NB4 (cell line): ENCODE measurements at regions not wholly inside any gene's neighbourhood (a gene's known extent, or its start where the extent isn't known, plus 50 kb on each side); places are given as distances from the start of the nearest gene placed in this dataset.

Experiments used
- MYC ChIP-seq: IDR thresholded peaks from 2 replicates; pipeline ENCODE4 v1.6.1; 2011; ENCODE audit warnings: low read depth, low read length
- POLR2A ChIP-seq: IDR thresholded peaks from 2 replicates; pipeline ENCODE4 v1.6.1; 2011; ENCODE audit warnings: mild to moderate bottlenecking; ENCODE audit not compliant: insufficient read length; ENCODE audit errors: extremely low read depth
- TF ChIP-seq, protein P1 (sequence below): IDR thresholded peaks from one replicate; pipeline ENCODE4 v1.5.1; 2012; ENCODE audit warnings: low read depth, low read length

GRCh38 chr1:208921259-208921658 lies 662.3 kb upstream of the CAMK1G start:
- TF ChIP-seq, protein P1, sequence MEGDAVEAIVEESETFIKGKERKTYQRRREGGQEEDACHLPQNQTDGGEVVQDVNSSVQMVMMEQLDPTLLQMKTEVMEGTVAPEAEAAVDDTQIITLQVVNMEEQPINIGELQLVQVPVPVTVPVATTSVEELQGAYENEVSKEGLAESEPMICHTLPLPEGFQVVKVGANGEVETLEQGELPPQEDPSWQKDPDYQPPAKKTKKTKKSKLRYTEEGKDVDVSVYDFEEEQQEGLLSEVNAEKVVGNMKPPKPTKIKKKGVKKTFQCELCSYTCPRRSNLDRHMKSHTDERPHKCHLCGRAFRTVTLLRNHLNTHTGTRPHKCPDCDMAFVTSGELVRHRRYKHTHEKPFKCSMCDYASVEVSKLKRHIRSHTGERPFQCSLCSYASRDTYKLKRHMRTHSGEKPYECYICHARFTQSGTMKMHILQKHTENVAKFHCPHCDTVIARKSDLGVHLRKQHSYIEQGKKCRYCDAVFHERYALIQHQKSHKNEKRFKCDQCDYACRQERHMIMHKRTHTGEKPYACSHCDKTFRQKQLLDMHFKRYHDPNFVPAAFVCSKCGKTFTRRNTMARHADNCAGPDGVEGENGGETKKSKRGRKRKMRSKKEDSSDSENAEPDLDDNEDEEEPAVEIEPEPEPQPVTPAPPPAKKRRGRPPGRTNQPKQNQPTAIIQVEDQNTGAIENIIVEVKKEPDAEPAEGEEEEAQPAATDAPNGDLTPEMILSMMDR, result no peak
- TF ChIP-seq MYC (no peak), POLR2A (no peak)
